ENCODE measurements at regions not wholly inside any gene's neighbourhood (a gene's known extent, or its start where the extent isn't known, plus 50 kb on each side); places are given as distances from the start of the nearest gene placed in this dataset.

GRCh38 chr7:17015598-17016031 is 133.8 kb upstream of the AGR3 start:
- H3K4me2 ChIP-seq (ENCODE audit: low read length), result peak overlapping the region; percentile 36

GRCh38 chr7:17016402-17017010 is 134.7 kb upstream of the AGR3 start:
- Histone ChIP-seq H3K27ac (ENCODE audit: low read depth, low read length) (peak overlapping the region; percentile 17), H3K36me3 (ENCODE audit: insufficient read depth, low read length) (no peaks in the 10 kb centered on the region), H4K20me1 (ENCODE audit: insufficient read depth, low read length) (no peaks in the 10 kb centered on the region), H3K9ac (ENCODE audit: low read length) (no peak overlapping the region), H3K9me3 (ENCODE audit: insufficient read depth, low read depth, low read length) (no peaks in the 10 kb centered on the region), H3K79me2 (ENCODE audit: insufficient read depth, low read length) (no peaks in the 10 kb centered on the region), H3K4me2 (ENCODE audit: low read length) (no peak overlapping the region), H3K4me3 (ENCODE audit: insufficient read depth, low read depth, low read length) (no peak overlapping the region), H2AFZ (ENCODE audit: low read depth, low read length) (no peak overlapping the region), H3K4me1 (ENCODE audit: insufficient read depth, low read length) (peaks cover 8% of the 10 kb centered on the region), H3K27me3 (ENCODE audit: insufficient read depth, low read length) (no peaks in the 10 kb centered on the region)
- FAIRE-seq (peak; percentile 9), DNase-seq (ENCODE audit: low read depth) (no peak)
- H3K4me1 Mint-ChIP-seq (ENCODE audit: low read depth, unreplicated experiment), result peaks cover 13% of the 10 kb centered on the region
- H3K27ac Mint-ChIP-seq (ENCODE audit: unreplicated experiment), result no peak overlapping the region
- no peaks in the 10 kb centered on the region for H3K9me3 Mint-ChIP-seq (ENCODE audit: unreplicated experiment)
- no peak overlapping the region for H3K4me3 Mint-ChIP-seq (ENCODE audit: unreplicated experiment)
- H3K27me3 Mint-ChIP-seq (ENCODE audit: low read depth, unreplicated experiment), result no peaks in the 10 kb centered on the region
- no peaks in the 10 kb centered on the region for H3K36me3 Mint-ChIP-seq (ENCODE audit: low read depth, unreplicated experiment)
- TF ChIP-seq, protein P1, sequence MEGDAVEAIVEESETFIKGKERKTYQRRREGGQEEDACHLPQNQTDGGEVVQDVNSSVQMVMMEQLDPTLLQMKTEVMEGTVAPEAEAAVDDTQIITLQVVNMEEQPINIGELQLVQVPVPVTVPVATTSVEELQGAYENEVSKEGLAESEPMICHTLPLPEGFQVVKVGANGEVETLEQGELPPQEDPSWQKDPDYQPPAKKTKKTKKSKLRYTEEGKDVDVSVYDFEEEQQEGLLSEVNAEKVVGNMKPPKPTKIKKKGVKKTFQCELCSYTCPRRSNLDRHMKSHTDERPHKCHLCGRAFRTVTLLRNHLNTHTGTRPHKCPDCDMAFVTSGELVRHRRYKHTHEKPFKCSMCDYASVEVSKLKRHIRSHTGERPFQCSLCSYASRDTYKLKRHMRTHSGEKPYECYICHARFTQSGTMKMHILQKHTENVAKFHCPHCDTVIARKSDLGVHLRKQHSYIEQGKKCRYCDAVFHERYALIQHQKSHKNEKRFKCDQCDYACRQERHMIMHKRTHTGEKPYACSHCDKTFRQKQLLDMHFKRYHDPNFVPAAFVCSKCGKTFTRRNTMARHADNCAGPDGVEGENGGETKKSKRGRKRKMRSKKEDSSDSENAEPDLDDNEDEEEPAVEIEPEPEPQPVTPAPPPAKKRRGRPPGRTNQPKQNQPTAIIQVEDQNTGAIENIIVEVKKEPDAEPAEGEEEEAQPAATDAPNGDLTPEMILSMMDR (IDR thresholded peaks at IDR 0.05; ENCODE audit: insufficient read depth, low read depth, low read length), result no peak
- TF ChIP-seq EZH2 (IDR thresholded peaks at IDR 0.05; ENCODE audit: insufficient read depth, low read length), result no peak

More at GRCh38 chr7:17015598-17016031, 133.8 kb upstream of the AGR3 start:
- Mint-ChIP-seq H3K9me3 (ENCODE audit: unreplicated experiment) (no peaks in the 10 kb centered on the region), H3K36me3 (ENCODE audit: low read depth, unreplicated experiment) (no peaks in the 10 kb centered on the region), H3K4me3 (ENCODE audit: unreplicated experiment) (no peak overlapping the region), H3K27ac (ENCODE audit: unreplicated experiment) (no peak overlapping the region), H3K27me3 (ENCODE audit: low read depth, unreplicated experiment) (no peaks in the 10 kb centered on the region), H3K4me1 (ENCODE audit: low read depth, unreplicated experiment) (peaks cover 13% of the 10 kb centered on the region)
- Histone ChIP-seq H3K36me3 (ENCODE audit: insufficient read depth, low read length) (no peaks in the 10 kb centered on the region), H4K20me1 (ENCODE audit: insufficient read depth, low read length) (no peaks in the 10 kb centered on the region), H2AFZ (ENCODE audit: low read depth, low read length) (peak overlapping the region; percentile 27), H3K27me3 (ENCODE audit: insufficient read depth, low read length) (no peaks in the 10 kb centered on the region), H3K9me3 (ENCODE audit: insufficient read depth, low read depth, low read length) (no peaks in the 10 kb centered on the region), H3K4me1 (ENCODE audit: insufficient read depth, low read length) (peaks cover 8% of the 10 kb centered on the region), H3K79me2 (ENCODE audit: insufficient read depth, low read length) (no peaks in the 10 kb centered on the region), H3K27ac (ENCODE audit: low read depth, low read length) (peak overlapping the region; percentile 52), H3K4me3 (ENCODE audit: insufficient read depth, low read depth, low read length) (no peak overlapping the region), H3K9ac (ENCODE audit: low read length) (peak overlapping the region; percentile 28)
- FAIRE-seq, result no peak
- TF ChIP-seq, protein P1 (IDR thresholded peaks at IDR 0.05; ENCODE audit: insufficient read depth, low read depth, low read length), result no peak
- no peak for TF ChIP-seq EZH2 (IDR thresholded peaks at IDR 0.05; ENCODE audit: insufficient read depth, low read length)
- DNase-seq (ENCODE audit: low read depth), result peak; percentile 80

DNA sequence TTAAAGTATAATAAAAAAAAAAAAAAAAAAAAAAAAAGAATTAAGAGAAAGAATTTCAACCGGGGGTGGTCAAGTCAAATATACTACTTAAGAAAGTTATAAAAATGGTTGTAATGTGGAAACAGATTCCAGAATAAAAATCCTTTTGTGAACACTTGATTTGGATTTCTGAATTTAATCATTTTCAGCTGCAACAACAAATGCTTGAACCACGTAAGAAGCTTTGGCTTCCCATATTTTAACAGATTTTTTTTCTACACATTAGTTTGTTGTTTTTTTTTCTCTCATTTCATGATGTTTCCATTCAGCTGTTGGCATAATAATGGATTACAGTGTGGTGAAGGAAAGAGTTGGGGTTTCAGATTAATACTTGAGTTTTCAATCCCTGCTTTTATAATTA is 137.3 kb upstream of the AGR3 start:
- FAIRE-seq (no peak), DNase-seq (ENCODE audit: low read depth) (no peak)
- H3K4me1 ChIP-seq (ENCODE audit: insufficient read depth, low read length), result peaks cover 8% of the 10 kb centered on the region
- H3K4me2 ChIP-seq (ENCODE audit: low read length), result no peak overlapping the region
- no peak overlapping the region for H3K4me3 ChIP-seq (ENCODE audit: insufficient read depth, low read depth, low read length)
- TF ChIP-seq, protein P1 (IDR thresholded peaks at IDR 0.05; ENCODE audit: insufficient read depth, low read depth, low read length), result no peak
- TF ChIP-seq EZH2 (IDR thresholded peaks at IDR 0.05; ENCODE audit: insufficient read depth, low read length), result no peak
- Mint-ChIP-seq H3K27ac (ENCODE audit: unreplicated experiment) (no peak overlapping the region), H3K9me3 (ENCODE audit: unreplicated experiment) (no peaks in the 10 kb centered on the region), H3K4me3 (ENCODE audit: unreplicated experiment) (no peak overlapping the region), H3K4me1 (ENCODE audit: low read depth, unreplicated experiment) (peaks cover 9% of the 10 kb centered on the region), H3K36me3 (ENCODE audit: low read depth, unreplicated experiment) (no peaks in the 10 kb centered on the region), H3K27me3 (ENCODE audit: low read depth, unreplicated experiment) (no peaks in the 10 kb centered on the region)
- H3K9ac ChIP-seq (ENCODE audit: low read length), result no peak overlapping the region
- no peak overlapping the region for H3K27ac ChIP-seq (ENCODE audit: low read depth, low read length)
- H3K9me3 ChIP-seq (ENCODE audit: insufficient read depth, low read depth, low read length), result no peaks in the 10 kb centered on the region
- no peaks in the 10 kb centered on the region for H3K36me3 ChIP-seq (ENCODE audit: insufficient read depth, low read length)
- no peaks in the 10 kb centered on the region for H4K20me1 ChIP-seq (ENCODE audit: insufficient read depth, low read length)
- H3K79me2 ChIP-seq (ENCODE audit: insufficient read depth, low read length), result no peaks in the 10 kb centered on the region
- H3K27me3 ChIP-seq (ENCODE audit: insufficient read depth, low read length), result no peaks in the 10 kb centered on the region
- no peak overlapping the region for H2AFZ ChIP-seq (ENCODE audit: low read depth, low read length)
